ENCODE measurements at regions not wholly inside any gene's neighbourhood (a gene's known extent, or its start where the extent isn't known, plus 50 kb on each side); places are given as distances from the start of the nearest gene placed in this dataset.

DNA sequence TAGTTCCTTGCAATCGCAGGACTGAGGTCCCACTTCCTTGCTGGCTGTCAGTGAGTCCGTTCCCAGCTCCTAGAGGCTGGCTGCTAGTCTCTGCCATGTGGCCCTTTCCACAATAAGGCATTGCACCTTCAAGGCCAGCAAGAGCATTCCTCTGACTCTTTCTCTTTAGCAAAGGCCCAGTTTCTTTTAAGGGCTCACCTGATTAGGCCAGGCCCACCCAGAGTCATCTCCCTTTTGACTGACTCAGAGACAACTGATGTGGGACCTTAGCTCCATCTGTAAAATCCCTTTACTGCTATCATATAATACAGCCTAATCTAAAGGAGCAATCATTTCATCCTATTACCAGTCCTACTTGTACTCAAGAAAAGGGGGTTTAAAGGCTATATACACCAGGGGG, 278.2 kb downstream of the SLC4A3 start:
- Histone ChIP-seq H3K4me3 (no peak overlapping the region), H3K27ac (no peak overlapping the region)
- TF ChIP-seq, protein P1, sequence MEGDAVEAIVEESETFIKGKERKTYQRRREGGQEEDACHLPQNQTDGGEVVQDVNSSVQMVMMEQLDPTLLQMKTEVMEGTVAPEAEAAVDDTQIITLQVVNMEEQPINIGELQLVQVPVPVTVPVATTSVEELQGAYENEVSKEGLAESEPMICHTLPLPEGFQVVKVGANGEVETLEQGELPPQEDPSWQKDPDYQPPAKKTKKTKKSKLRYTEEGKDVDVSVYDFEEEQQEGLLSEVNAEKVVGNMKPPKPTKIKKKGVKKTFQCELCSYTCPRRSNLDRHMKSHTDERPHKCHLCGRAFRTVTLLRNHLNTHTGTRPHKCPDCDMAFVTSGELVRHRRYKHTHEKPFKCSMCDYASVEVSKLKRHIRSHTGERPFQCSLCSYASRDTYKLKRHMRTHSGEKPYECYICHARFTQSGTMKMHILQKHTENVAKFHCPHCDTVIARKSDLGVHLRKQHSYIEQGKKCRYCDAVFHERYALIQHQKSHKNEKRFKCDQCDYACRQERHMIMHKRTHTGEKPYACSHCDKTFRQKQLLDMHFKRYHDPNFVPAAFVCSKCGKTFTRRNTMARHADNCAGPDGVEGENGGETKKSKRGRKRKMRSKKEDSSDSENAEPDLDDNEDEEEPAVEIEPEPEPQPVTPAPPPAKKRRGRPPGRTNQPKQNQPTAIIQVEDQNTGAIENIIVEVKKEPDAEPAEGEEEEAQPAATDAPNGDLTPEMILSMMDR (IDR thresholded peaks at IDR 0.05) = no peak
- no peak for DNase-seq (ENCODE audit: low spot score)

DNA sequence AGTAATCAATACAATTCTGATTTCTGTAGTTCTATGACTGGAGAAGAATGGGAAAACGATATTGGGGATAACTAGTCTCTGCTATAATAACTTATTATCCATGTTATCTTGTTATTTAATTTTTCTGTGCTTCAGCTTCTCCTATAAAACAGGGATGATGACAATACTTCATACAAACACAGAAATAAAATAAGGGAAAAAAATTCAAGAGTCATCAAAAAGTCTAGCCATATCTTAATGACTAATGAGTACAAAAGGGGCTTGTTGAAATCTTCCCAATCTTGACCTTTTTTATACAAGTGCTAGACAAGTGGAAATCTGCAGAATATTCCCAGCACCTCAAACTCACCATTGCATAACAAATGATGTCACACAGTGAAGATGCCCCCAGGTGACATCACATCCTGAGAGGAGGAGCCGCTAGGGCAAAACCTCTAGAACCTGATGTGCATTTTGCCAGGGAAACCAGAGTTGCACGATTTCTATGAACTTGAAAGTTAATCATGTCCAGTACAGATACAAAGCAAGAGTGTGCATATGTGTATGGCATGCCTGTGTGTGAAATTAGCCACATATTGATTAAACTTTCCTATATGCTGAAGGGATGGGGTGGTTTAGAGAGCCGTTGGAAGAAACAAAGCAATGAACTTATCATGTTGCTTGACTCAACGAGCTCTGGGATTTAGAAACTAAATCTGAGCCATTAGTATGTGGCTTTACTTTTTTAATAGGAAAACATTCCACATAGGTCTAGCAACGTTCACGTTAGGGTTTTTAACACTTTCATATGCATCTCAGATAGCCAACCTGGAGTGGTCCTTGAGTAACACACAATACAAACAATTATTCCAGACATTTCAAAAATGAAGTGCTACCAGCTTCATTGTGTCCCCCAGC, 278.9 kb downstream of the SLC4A3 start:
- H3K27ac ChIP-seq = no peak overlapping the region
- no peak overlapping the region for H3K4me3 ChIP-seq
- no peak for DNase-seq (ENCODE audit: low spot score)
- TF ChIP-seq, protein P1 (IDR thresholded peaks at IDR 0.05) = no peak

DNA sequence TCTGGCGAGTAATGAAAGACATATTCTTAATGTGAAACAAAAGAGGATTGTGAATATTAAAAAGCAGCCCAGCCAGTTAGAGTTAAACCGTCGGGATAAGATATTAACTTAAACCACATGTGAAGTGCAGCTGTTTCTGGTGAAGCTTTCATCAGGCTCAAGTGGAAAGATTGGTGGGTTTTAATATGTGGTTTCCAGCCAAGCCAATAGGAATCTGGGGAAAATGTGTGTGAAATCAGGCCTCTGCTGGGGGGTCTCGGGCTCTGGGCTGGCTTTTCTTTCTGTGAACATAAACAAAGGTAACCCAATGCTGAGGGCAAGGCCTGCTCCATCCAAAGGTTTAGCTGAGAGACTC, 279.6 kb downstream of the SLC4A3 start:
- Histone ChIP-seq H3K4me3 (no peak overlapping the region), H3K27ac (no peak overlapping the region)
- TF ChIP-seq, protein P1 (IDR thresholded peaks at IDR 0.05) = no peak
- DNase-seq (ENCODE audit: low spot score) = no peak

DNA sequence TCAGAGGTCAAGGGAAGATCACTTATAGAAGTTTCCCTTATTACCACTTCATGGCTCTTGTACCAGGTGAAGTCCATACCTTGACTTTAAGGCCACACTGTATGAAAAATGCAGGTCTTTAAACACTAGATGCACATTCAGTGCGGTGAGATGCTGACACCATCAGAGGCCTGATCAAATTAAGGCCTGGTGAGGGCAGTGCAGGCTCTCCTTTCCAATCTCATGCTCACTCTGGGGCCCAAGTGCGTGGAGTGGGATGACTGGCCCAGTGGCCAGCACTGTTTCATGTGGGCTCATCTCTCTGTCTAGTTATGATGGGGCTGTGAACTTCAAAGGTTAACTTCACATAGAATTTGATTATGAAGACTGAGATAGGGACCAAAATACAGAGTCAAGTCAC, 281.1 kb downstream of the SLC4A3 start:
- no peak overlapping the region for H3K27ac ChIP-seq
- no peak for DNase-seq (ENCODE audit: low spot score)
- TF ChIP-seq, protein P1 (IDR thresholded peaks at IDR 0.05) = no peak
- no peak overlapping the region for H3K4me3 ChIP-seq

DNA sequence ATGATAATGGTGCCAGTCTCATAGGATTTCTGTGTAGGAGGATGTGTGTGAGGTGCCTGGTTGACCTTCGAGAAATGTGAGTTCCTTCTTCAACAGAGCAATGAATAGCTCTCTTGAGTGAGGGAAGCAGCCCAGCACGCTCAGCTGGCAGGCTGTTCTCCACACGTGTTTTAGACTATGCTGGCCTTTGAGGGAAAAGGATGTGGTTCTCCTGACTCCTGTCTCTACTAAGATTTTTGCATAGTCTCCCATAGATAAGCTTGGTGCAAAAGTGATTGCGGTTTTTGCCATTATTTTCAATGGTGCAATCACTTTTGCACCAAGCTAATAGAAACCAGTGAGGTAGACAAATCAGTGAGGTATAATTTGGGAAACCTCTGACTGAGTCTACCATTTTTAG, 284.1 kb downstream of the SLC4A3 start:
- no peak overlapping the region for H3K27ac ChIP-seq
- no peak for DNase-seq (ENCODE audit: low spot score)
- TF ChIP-seq, protein P1 (IDR thresholded peaks at IDR 0.05) = no peak
- H3K4me3 ChIP-seq = no peak overlapping the region

DNA sequence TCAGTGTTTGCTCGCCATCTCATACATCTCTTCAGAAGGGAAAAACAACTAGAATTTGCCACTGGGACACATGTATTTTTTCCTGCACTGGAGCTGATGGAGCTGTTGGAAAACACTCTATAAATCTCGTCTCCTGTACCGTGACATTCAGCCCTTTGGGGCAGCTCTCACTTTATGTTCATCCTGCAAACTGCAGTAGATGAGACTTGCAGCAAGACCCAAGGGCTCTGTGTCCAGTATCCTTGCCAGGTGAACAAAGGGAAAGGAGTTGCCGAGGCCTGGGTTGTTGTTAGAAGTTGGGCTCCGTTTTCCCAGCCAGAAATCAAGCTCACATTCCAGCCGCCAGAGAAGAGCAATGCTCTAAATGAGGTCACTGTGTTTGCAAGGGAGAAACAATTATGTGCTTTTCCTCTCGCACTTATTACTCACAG, 285.1 kb downstream of the SLC4A3 start:
- no peak for DNase-seq (ENCODE audit: low spot score)
- TF ChIP-seq, protein P1 (IDR thresholded peaks at IDR 0.05) = peak; percentile 29
- H3K27ac ChIP-seq = peak overlapping the region in 1 of 2 donors; percentile 27
- H3K4me3 ChIP-seq = peak overlapping the region; percentile 45

DNA sequence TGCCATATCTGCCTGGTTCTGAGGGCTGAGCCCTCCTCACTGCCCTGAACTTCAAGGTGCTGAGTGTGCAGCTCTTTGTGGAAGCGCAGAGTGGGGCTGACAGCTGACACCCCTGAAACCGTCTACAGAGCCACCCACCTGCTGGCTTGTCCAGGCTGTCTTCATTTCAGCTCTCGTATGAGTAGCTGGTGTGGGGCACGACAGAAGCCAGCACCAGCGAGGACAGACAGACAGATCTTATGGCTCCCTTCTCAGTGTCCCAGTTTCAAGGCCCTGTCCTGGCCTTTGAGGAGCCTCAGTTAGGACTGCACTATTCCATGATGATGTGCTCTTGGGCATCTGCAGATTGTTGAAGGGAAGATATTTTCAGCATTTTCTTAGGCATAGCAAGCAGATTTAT, 287.1 kb downstream of the SLC4A3 start:
- Histone ChIP-seq H3K27ac (no peak overlapping the region), H3K4me3 (no peak overlapping the region)
- peak; percentile 66 for DNase-seq (ENCODE audit: low spot score)
- TF ChIP-seq, protein P1 (IDR thresholded peaks at IDR 0.05) = no peak
